ENCODE measurements at regions not wholly inside any gene's neighbourhood (a gene's known extent, or its start where the extent isn't known, plus 50 kb on each side); places are given as distances from the start of the nearest gene placed in this dataset.
"Not testable (repeated sequence)": the region's sequence is repeated elsewhere in the genome, so short reads cannot be mapped to it uniquely, and the experiment has no call there.

DNA sequence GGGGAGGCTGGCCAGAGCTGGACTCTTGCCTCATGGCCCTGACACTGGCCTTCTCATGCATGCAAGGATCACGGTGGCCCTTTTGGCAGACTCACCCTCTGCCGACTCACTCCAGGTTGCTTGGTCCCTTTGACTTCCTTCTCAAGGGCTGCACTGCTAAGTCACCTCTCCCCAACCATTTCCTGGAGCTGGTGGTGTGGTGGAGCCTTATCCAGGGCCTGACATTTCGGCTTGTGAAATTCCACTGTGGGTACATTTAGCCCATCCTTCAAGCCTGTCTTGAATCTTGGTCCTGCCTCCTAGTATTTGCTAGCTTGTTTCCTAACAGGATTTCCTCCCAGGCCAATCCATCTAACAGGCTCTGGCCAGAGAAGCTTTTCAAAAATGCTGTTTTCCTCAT lies 52.6 kb upstream of the JUN start:
- DNase-seq: peak; percentile 23

DNA sequence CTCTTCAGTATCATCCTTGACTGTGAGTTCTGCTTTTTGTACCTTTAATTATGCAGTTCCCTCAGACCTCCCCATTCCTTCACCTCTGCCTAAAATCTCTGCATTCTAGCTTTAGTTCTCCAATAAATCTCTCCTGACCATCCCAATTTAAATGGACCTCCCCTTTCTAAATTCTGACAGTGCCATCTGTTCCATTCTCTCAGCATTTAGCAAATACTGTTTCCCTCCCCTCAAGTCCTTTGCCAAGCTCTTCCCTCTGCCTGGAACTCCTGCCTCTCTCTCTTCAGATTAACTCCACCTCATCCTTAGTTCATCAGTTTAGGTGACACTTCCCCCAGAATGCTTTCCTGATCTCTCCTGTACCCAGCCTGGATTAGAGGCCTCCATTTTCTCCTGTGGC lies 54.0 kb upstream of the JUN start:
- DNase-seq: no peak

DNA sequence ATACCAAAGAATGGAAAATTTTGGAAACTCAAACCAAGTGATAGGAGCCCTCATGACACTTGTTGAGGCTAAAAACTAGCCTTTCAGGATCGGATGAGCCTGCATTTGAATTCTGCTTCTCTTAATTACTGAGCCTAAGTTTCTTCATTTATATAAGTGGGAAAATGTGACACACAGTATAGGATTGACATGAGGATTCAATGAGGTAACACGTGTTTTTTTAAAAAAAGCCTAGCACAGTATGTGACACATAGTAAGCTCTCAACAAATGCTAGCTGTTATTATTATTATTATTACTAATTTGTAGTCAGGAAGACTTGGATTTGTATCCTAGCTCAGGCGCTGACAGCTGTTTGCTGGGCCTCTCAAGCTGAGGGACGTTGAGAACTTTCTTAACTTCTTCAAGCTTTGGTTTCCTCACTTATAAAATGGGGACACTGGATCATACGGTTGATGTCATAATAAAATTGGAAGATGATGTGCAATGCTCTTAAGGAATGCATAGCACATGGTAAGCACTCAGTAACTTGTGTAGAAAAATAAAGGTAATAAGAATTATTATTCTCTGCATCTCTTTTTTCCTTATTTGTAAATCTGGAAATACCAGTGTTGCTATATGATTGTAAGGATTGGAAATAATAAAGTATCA lies 55.4 kb upstream of the JUN start:
- DNase-seq: no peak

DNA sequence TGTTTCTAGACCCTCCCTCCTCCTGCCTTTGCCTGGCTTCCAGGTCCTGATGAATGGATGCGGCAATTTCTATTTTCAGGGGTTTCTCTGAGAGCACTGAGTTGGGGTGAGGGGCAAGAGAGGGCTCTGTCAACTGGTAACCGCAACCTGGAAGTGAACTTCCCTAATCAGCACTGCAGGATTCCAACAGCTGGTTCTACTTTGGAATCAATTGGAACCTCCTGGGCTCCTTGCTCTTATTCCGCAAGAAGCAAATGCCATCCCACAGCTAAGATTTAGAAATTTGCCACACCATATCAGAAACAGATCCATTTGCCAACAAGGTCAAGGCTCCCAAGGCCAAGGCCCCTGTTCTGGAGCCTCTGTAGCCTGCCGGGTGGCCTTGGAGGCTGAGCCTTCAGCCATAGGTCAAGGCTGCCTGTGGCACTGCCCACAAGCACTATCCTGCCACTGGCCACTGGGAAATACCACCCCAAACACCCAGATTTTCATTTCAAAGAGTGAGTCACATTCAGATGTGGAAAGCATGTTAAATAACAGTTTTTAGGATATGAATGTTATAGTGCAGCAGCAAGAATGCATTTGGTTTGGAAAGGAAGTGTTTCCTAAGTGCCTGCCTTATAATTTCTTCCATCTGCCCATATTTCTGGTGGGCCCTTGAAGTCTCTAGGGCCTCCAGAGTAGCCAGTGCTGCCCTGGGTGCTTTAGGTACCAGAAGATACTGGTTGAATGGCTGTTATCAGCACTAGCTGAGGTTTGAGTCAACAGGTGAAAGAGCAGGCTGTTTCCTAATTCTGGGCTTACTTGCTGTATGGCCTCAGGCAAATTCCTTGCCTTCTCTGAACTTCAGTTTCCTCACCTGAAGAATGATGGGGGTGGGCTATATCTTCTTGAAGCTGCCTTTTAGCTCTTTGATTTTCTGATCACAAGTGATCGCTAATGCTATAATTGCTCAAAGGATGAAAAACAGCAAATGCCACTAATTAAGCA lies 56.3 kb upstream of the JUN start:
- DNase-seq: no peak

DNA sequence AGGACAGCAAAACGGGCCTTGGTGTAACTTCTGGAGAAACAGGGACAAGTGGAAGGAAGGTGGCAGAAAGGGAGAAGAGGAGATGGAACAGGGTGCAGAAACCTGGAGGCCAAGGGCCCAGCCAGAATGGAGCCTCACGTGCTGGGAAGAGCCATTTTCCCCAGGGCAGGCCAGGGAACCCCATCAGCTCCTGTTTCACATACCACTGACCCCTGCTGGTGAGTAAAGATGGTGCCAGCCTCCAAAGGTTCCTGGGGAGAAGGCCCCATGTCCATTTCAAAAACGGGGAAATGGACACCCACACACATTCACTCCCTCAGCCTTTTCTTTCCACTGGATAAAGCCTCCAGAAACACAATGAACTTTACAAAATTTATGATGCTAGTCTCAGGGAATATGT lies 57.6 kb upstream of the JUN start:
- DNase-seq: no peak

DNA sequence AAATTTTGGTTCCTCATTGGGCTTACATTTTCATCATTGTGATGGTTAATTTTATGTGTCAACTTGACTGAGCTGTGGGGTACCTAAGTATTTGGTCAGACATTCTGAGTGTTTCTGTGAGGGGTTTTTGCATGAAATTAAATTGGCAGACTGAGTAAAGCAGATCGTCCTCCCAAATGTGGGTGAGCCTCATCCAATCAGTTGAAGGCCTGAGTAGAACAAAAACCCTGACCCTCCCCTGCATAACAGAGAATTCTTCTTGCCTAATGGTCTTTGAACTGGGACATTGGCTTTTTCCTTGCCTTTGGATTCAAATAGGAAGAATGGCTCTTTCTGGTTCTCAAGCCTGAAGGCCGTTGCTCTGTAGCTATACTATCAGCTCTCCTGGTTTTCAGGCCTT lies 59.1 kb upstream of the JUN start:
- no peak for DNase-seq

DNA sequence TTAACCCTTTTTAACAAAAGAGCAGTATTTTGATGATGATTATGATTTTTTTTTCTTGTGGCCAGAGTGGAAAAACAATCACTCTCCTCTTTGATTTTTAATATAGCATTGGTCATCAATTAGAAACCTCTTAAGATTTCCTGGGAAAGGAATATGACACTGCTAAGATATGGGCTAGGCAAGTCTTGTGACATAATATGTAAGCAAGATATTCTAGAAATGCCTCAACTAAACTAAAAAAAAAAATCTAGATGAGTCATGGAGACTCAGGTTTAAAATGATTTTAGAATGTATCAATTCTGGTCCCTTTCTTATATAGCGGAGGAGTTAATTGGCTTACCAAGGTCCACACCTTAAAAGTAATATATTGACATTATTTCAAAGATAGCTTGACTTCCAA lies 60.3 kb upstream of the JUN start:
- no peak for DNase-seq

DNA sequence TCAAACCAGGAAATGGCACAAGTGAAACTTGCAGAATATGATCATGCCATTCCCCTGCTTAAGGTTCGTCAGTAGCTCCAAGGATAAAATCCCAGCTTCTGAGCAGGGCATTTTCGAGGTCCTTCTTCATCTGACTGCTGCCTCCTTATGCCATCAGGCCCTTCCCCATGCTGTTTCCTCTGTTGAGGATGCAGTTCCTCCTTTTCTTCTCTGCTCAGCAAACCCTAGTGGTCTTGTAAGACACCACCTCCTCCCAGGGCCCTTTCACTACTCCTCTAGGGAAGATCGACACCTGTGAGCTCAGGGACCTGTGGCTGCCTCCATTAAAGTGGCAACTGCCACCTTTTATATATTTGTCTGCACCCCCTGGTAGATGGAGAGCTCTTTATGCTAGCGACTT lies 62.1 kb upstream of the JUN start:
- no peak for DNase-seq

DNA sequence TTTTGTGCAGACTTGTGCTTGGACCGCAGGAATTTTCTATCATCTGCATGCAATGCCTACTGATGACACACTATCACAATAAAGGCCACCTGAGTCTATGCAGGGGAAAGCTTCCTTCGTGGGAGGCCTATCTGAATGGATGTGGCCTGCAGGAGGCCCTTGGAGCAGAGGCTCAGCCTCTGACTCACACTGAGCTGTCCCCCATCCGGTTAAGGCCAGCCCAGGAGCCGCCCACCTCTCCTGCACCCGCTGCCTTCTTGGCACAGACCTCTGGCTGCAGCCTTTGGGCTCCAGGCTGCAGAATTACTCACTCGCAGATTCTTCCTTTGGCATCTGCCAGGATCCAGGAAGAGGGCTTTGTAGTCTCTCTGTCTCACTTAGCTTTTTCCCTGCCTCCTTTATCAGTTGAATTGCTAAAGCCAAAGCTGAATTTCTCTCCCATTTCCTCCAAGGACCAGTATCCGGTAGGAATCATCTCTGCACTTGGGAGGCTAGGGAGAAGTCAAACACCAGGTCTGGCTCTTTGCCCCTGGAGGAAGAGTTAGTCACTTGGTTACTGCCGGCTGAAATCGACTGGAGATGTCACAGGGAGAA lies 65.1 kb upstream of the JUN start:
- DNase-seq: no peak

DNA sequence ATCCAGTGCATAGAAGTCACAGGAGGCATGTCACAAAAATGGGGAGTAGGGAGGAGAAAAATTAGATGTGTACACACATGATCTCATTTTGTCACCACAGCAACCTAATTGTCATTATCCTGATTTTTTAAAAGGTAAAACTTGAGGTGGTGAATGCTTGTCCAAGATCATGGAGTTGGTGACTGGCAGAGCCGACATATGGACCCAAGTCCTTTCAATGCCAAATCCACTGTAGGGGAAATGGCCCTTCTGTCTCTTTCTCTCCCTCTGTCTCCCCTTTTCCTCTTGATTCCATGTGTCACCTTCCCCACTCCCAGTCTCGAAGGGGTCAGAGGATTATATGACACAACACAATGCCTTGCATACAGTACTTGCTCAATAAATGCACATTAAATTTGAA lies 65.7 kb upstream of the JUN start:
- no peak for DNase-seq

DNA sequence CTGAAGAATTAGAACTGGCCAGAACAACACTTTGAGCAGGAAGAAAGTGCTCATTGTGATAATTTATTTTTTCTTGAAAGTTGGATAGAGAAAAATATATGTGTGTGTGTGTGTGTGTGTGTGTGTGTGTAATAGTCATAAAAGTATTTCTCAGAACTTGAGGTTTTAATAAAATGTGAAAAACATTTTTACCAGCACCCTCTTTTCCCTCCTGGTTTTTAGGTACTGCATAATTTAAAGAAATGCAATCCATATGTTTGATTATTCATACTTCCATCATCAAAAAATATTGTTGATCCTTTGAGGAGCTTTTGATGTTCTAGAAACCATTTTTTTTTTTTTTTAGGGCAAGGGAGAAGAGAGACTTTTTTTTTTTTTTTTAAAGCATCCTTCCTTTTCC lies 66.8 kb upstream of the JUN start:
- no peak for DNase-seq

DNA sequence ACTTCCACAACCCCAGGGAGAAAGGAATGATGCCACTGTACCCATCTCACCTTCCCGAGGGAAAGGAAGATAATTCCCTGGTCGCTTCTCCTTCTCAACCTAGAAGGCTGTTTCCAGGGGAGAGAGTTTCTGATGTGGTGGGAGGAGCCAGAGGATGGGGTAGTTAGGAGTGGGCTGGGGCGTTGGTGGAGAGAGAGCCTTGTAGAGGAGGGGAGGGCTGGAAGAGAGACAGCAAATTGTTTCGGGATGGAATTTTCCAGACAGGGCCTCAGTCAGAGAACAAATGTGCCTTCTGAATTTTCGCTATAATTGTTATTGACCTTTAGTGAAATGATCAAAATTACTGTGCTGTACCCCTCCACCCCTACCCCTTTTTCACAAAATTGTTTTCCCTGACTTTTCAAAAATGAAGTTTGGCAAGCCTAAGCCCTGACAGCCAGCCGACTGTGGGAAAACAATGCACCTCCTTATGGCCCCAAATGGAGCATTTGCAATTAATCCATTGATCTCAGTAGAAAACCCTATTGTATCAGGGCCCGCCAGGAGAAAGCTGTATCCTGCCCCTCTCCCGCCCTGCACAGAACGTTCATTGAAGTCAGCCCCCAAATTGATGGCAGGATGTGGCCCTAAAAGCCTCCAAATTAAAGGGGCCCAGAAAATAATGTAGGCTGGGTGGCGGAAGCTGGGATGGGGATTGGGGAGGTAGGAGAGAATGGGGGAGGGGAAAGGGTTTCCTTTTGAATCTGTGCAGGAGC lies 69.1 kb upstream of the JUN start:
- DNase-seq: no peak

DNA sequence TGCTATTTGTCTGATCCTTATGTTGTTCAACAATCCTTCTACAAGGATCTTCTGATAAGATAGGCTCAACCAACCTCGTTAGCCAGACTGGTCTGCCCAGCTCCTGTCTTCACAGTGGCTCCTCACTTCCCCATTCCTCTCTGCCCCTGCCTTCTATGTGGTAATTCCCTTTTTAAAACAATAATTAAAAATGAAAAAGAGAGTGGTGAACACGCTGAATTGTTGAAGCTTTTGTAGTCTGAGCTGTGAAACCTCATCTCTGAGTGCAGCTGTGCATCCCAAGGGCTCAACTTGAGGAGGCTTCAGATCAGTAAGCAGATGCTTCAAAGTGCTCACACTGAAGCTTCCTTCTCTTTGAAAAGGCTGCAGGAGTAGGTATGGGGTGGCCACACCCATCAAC lies 70.7 kb upstream of the JUN start:
- peak; percentile 6 for DNase-seq

DNA sequence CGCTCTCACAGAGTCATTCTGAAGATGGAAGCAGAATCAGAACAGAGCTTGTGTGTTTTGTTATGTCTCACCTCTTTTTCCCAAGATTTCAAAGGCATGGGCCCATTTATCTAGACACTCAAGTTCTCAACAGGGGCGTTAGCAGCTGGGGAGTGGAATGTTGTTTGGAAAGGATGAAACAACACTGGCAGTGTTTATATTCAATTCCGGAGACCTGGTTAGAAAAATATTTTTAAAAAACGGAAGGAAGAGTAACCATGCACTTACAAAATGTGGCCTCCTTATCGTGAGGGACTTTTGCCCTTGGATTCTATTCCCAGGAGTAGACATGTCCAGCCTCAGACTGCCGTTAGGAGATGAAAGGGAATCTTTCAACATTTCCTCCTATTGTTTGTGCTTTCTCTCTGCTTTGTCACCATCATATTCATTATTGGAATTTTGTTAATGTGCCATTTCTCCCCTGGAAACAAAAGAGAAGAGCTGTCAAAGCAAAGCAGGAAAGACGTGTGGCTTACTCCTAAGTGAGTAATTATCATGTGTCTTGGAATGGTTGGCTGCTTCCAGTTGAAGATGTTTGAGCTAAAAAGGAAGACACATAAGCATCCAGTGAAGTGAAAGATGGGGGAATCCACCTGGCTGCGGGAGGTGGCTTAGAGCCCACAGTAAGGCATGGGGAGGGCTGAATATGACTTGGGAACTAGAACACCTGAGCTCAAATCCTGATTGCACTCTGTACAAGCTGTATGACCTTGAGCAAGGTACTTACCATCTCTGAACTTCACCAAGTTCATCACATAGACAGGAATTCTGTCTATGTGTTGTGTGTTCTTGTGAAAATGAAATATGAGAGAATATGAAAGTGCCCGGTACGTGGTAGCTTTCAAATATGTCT lies 71.7 kb upstream of the JUN start:
- no peak for DNase-seq

DNA sequence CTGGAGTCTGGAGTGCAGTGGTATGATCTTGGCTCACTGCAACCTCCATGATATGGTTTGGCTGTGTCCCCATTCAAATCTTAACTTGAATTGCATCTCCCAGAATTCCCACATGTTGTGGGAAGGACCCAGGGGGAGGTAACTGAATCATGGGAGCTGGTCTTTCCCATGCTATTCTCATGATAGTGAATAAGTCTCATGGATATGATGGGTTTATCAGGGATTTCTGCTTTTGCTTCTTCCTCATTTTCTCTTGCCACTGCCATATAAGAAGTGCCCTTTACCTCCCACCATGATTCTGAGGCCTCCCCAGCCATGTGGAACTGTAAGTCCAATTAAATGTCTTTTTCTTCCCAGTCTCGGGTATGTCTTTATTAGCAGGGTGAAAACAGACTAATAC lies 72.4 kb upstream of the JUN start:
- DNase-seq: not testable (repeated sequence)

DNA sequence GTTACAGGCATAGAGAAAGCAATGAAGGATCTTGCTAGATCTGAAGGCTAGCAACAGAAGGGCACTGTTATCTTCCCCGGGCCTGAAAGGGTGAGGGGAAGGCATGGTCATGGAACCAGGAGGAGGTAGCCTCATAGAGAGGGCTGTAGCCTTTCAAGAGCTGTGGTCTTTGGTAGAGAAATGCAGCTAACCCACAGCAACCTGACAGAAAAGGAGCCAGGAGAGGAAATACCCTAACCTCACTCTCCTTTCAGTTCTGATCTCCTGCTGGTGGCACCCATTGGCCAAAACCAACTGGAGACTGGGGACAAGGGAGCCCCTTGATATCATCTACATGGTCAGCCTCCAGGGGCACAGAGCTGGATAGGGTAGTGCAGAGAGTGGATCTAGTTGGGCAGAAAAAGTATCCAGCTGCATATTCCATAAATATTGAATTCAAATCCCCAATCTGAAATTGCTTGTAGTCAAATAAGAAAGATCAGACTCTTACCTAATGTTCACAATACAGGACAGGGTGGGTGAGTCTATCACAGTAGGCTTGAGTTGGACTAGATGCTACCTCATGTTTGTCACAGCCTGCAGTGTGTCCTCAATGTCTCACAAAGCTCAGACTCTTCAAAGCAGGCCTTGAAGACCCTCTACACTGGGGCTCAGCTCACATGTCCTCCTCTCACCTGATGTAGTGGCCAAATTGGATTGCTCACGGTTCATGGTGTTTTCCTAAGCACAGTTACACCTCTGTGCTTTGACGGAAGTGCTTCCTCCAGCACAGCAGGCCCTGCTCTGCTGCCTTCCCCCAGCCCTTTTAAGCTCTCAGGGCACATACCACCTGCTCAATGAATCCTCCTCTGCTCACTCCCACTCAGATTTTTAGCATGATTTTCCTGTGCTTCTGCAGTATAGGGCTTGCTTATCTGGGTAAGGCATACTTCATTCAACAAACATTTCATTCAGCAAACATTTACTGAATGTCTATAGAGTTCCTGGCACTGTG lies 74.1 kb upstream of the JUN start:
- no peak for DNase-seq

DNA sequence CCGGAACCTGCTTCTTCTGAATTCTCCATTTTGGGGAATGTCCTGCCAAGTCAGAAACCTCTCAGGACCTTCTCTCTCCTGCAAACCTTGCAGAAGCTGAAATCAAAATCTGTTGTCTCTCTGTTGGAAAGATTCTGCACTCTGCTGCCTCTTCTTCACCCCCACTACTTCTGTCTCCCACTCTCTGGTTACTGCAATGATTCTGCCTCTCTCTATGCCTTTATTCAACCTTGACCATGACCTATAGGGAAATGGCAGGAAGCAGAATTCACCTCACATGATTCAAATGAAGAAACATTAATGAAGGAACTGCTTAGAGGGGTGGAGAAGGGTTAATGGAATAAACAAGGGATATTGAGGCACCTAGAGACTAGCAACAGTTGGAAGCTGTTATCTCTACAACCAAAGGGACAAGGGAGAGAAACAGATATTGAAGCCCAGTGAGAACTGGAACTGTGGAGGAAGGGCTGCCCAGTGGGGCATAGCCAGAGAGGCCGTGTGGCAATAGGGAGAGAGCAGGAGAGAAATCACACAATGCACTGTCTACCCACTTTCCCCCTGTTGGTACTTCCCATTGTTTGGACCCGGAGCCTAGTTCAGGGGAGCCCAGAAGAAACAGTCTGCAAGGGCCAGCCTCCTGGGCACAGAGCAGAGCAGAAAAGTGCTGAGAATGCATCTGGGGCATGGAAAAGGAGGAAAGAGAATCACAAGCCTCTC lies 76.1 kb upstream of the JUN start:
- DNase-seq: no peak

DNA sequence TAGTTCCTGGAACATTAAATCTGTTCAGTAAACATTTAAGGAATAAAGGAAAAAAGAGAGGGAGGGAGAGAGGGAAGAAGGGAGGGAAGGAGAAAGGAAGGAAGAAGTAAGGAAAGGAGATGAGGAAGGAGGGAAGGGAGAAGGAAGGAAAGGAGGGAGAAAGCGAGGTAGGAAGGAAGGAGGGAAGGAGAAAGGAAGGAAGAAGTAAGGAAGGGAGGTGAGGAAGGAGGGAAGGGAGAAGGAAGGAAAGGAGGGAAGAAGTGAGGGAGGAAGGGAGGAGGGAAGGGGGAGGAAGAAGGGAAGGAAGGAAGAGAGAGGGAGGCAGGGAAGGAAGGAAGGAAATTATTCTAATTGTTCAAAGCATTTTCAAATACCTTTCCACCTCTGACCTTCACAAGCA lies 77.2 kb upstream of the JUN start:
- DNase-seq: no peak

DNA sequence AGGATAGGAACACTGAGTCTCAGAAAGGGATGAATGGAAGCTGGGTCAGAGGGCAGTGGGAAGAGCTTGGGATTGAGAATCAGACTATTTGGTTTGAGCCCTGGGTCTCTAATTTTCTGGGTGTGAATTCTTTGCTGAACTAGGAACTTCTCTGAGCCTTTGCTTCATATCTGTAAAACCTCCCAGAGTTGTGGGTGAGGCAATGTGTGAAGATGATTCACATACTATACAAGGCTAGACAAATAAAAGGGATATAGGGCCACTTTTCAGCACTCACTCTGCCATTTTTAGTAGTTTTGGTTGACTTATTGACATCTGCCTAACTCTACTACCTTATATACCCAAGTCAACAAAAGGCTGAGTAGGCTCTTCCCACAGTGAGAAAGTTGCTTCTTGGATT lies 77.7 kb upstream of the JUN start:
- no peak for DNase-seq

DNA sequence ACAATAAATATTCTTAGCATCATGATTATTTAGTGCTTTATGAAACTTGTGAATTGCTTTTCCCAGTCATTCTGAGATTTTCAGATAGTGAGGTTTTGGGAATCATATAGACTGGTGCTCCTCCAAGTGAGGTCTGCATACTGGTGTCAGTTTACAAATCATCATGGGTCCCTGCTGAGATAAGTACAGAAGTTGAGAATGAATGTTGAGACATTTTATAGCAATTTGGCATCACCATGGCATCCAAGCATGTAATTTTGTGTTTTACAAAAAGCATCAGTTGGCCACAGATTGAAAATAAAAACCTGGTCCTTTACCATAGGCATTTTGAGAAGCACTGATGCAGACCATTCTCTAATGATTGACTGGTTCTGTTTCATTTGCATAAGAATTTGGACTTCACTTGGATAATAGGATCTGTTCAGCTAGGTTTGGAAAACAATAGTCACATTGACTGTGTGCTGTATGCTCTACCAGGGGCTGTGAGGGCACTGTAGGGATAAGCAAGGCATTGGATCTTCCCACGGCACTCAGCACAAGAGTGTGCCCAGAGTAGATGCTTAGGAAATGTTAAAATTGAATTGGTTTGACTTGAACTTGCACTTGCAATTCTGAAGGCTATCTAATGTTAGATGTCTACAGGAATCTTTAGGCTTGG lies 79.0 kb upstream of the JUN start:
- DNase-seq: no peak
